HG03159 (cell line): ENCODE measurements at regions not wholly inside any gene's neighbourhood (a gene's known extent, or its start where the extent isn't known, plus 50 kb on each side); places are given as distances from the start of the nearest gene placed in this dataset.

Experiments
- ATAC-seq: cut with Tn5 transposase; IDR thresholded peaks from one replicate; pipeline ENCODE4 v1.9.1; 2021; ENCODE audit warnings: mild to moderate bottlenecking, moderate library complexity; ENCODE audit not compliant: unreplicated experiment

- no peak for ATAC-seq
These were observed 248.2 kb upstream of the VEPH1 start for GRCh38 chr3:157751386-157751785.

DNA sequence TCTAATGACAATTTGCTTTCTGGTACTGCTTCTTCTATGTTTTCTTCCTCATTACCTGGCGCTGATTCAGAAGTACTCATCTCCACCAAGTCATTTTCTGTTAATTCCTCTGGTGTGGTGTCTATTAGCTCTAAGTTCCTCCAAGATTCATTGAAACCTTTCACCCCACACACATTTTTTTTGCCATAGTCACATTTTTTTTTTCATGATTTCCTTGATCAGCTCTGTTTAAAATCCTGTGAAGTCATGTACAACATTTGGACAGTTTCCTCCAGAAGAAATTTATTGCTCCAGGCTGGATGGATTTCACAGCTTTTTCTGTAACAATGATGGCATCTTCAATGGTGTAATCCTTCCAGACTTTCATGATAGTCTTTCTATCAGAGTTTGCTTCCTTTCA lies 243.2 kb upstream of the VEPH1 start:
- ATAC-seq: no peak

DNA sequence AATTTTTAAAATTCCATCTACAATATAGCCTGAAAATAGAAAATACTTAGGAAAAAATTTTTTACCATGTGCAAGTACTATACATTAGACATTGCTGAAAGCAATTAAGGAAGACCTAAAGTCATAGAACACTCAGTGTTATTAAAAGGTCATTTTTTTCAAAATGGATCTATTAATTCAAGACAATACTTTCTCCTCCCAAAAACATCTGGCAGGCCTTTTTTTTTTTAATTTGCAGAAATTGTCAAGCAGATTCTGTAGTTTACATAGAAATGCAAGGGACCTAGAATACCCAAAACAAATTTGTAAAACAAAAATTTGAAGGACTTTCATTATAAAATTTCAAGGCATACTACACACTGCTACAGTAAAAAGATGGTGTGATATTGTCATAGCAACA lies 238.4 kb upstream of the VEPH1 start:
- ATAC-seq: no peak

DNA sequence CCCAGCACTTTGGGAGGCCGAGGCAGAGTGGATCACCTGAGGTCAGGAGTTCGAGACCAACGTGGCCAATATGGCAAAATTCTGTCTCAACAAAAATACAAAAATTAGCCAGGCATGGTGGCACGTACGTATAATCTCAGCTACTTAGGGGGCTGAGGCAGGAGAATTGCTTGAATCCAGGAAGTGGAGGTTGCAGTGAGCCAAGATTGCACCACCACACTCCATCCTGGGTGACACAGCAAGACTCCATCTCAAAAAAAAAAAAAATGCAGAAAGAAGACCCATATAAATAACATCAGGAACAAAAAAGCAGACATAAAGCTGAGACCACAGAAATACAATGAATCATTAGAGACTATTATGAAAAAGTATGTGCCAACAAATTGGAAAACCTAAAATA lies 235.2 kb upstream of the VEPH1 start:
- no peak for ATAC-seq

DNA sequence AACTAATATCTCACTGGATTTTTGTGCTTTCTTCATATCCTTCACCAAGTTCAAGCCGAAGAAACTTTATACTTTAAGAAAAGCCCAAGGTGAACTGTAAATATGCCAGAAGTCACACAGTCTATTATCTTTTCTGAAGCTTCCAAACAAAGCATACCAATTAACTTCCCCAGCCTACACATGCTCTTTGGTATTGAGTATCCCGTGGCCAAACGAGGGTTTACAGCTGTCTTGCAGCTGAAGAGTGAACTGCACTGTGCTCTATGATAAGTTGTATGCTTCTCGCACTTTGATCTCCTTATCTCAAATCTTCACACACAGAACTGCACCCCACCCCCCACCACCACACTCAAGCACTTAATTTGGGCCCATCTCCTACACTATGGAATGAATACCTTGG lies 215.6 kb upstream of the VEPH1 start:
- ATAC-seq: no peak

GRCh38 chr3:157713101-157713500 lies 209.9 kb upstream of the VEPH1 start:
- ATAC-seq: no peak

GRCh38 chr3:157705258-157705657 lies 202.0 kb upstream of the VEPH1 start:
- no peak for ATAC-seq

DNA sequence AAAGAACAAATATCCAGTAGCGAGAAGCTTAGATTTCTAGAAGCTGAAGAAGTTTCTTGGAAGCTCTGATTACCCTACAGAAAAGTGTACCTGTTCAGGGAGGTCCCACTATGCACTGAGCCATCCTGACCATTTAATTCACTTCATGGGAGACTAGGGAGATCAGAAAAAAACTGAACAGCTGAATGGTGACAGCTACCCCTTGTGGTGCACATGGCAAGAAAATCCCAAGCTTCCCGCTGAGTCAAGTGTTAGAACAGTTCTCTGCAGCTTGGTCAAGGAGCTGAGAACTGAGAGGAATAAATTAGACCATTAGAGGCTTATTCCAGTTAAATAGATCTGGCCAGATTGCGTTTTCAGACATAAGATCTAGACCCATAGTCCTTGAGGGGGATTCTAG lies 197.2 kb upstream of the VEPH1 start:
- no peak for ATAC-seq

DNA sequence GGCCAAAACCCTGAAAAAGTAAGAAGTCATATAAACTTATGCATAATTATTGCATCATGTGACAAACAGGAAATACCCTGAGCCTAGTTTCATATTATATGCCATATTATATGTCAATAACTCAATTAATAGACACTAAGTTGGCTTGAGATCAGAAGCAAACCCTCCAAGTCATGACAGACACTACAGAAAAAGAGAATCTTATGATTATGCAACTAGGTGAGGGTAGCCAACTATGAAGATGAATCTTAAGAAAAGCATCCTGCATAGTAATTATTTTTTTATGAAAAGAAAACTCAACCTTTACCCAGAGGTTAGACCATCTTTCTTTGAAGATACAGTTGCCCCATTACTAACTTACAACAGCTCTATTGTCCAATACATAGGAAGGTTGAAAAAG lies 192.4 kb upstream of the VEPH1 start:
- no peak for ATAC-seq

GRCh38 chr3:157695103-157695502 lies 191.9 kb upstream of the VEPH1 start:
- no peak for ATAC-seq

GRCh38 chr3:157693762-157694161 lies 190.5 kb upstream of the VEPH1 start:
- ATAC-seq: no peak

DNA sequence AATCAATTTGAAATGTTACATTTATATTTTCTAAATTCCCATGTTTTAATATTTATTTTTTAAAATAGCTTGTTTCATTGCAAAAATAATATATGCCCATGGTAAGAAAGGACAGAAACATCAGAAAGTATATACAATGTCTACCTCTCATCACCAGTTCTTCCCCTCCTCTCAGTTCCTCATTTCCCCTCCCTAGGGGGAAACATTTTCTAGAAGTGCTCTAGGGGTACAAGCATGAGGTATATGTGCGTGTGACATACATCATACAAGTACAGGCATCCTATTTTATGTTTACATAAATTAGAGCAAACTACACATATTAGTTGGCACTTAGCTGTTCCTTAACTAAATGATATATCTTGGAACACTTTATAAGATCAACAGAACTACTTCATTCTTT lies 189.3 kb upstream of the VEPH1 start:
- ATAC-seq: peak; percentile 94

DNA sequence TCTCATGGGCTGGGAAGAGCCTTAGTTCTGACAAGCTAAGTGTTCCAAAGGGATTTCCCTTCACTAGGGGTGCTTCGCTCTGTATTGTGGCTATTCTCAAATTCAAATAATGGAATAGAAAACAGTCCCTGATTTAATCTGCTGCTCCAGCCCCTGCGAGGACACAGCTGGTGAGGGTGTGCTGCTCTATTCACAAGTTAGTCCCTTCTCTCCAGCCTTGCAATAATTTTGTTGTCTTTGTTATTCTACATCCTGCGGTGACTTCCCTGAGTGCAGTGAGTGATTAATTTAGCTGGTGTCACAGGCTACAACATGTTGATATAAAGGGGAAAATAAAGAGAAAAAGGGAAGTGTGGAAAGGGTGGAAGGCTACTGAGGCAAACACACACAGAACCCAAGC lies 180.5 kb upstream of the VEPH1 start:
- ATAC-seq: no peak

GRCh38 chr3:157672061-157672460 lies 168.8 kb upstream of the VEPH1 start:
- ATAC-seq: no peak

GRCh38 chr3:157671656-157672055 lies 168.4 kb upstream of the VEPH1 start:
- no peak for ATAC-seq

DNA sequence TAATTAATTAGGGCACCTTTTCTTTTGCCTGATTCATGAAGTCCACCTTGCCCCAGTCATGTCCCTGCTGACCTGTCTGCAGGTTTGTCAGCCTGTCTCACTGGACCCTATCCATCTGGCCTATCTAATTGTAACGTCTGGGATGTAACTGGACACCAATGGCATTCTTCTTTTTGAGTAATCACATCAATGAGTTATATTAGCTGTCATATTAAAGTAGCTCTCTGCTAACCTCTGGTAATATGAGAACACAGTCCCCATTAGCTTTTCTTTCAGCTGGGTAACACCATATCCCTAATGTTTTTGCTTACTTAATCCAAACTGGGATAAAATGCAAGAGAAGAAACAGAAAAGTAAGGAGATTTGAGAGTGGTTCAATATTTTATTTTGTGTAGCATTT lies 166.2 kb upstream of the VEPH1 start:
- no peak for ATAC-seq

DNA sequence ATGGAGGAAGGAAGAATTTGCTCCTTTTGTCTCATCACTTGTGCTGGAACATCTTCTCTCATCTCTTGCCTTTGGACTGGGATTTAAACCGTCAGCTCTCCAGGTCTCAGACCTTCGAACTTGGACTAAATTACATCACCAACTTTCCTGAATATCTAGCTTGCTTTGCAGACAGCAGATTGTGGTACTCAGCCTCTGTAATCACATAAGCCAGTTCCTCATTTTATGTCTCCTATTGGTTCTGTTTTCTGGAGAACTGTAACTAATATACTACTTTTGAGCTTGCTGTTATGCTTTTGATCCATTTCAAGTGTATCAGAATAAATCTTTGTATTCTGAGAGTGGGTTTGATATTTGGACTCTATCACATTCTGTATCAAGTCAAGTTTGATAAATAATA lies 164.3 kb upstream of the VEPH1 start:
- ATAC-seq: no peak

- ATAC-seq: no peak
These were observed 159.0 kb upstream of the VEPH1 start for GRCh38 chr3:157662171-157662570.

DNA sequence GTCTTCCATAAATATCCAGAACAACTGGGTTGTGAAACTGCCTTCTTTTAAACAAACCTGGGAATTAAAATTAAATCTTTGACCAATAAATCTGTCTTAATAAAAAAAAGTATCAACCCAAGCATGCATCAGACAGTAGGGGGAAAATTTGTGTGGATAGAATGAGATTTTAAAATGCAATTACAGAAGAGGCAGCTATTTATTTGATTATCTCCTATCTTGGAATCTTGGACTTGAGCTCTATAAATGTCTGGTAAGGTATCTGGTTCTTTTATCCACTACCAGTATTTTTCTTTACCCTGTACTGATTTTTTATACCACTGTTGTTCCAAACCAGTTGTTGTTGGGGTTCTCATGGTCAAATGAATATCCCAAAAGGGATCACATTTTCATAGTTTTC lies 157.6 kb upstream of the VEPH1 start:
- ATAC-seq: no peak

- no peak for ATAC-seq
These were observed 149.2 kb upstream of the VEPH1 start for GRCh38 chr3:157652366-157652765.

- ATAC-seq: no peak
These were observed 147.5 kb upstream of the VEPH1 start for GRCh38 chr3:157650699-157651098.

DNA sequence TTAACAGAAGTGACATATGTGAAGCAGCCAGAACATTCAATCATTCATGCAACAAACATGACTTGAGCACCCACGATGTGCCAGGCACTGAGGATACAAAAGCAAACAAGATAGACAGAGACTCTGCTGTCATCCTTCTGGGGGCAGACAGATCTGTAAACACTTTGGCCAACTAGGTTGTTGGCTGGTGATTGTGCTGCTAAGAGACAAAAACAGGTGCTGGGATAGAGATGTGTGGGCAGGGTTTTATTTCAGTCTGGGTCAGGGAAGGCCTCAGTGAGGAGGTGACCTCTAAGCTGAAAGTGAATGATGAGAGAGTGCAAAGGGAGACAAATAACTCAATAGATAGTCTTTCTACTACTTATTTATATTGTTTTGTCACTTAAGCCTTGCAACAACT lies 147.0 kb upstream of the VEPH1 start:
- no peak for ATAC-seq

- ATAC-seq: no peak
These were observed 146.3 kb upstream of the VEPH1 start for GRCh38 chr3:157649511-157649910.

GRCh38 chr3:157647820-157648219 lies 144.6 kb upstream of the VEPH1 start:
- no peak for ATAC-seq
